OCI-LY7 (cell line): ENCODE measurements at regions not wholly inside any gene's neighbourhood (a gene's known extent, or its start where the extent isn't known, plus 50 kb on each side); places are given as distances from the start of the nearest gene placed in this dataset.

Experiments
- BruUV-seq: library from RNA; stranded (reverse); fragments of 400-500 nt; replicated peaks from 2 replicates; lab custom pipeline; 2021; lab: Mats Ljungman, UMichigan
- CTCF ChIA-PET: fragments of 300-600 bp; sonication (Branson Sonifier 250); formaldehyde crosslinking; loops from one replicate; lab custom pipeline; 2022; ENCODE audit warnings: antibody characterized with exemption; ENCODE audit not compliant: unreplicated experiment; lab: Charles Lee
- POLR2A ChIA-PET: fragments of 300-600 bp; sonication (Branson Sonifier 250); formaldehyde crosslinking; loops from one replicate; lab custom pipeline; 2022; ENCODE audit warnings: antibody characterized with exemption; lab: Charles Lee
- DNase-seq: peaks from one replicate; pipeline ENCODE4 v3.0.0-alpha.2; 2015; ENCODE audit warnings: low spot score
- H2AFZ ChIP-seq: fragments of 200-600 bp; sonication (generic), shearing (Covaris generic); 2 replicates; pipeline ENCODE4 v1.6.1; 2014; ENCODE audit warnings: mild to moderate bottlenecking, antibody characterized with exemption, low read length, moderate library complexity
- H3K27ac ChIP-seq: fragments of 200-600 bp; sonication (generic); 2 replicates; pipeline ENCODE4 v1.5.1; 2014; ENCODE audit warnings: mixed run types, low read depth, mild to moderate bottlenecking, moderate library complexity, low read length, inconsistent platforms; ENCODE audit not compliant: poor library complexity, severe bottlenecking
- H3K36me3 ChIP-seq: fragments of 200-600 bp; sonication (generic); 2 replicates; pipeline ENCODE4 v1.6.1; 2014; ENCODE audit warnings: mild to moderate bottlenecking, antibody characterized with exemption, low read length, moderate library complexity, mixed read lengths; ENCODE audit not compliant: insufficient read depth
- H3K4me1 ChIP-seq: fragments of 200-600 bp; sonication (generic); 2 replicates; pipeline ENCODE4 v1.5.1; 2014; ENCODE audit warnings: mild to moderate bottlenecking, low read length; ENCODE audit not compliant: insufficient read depth, poor library complexity, severe bottlenecking
- H3K4me2 ChIP-seq: fragments of 200-600 bp; sonication (generic); 2 replicates; pipeline ENCODE4 v1.6.1; 2014; ENCODE audit warnings: mild to moderate bottlenecking, low read length
- H3K4me3 ChIP-seq: fragments of 200-600 bp; sonication (generic); 2 replicates; pipeline ENCODE4 v1.5.1; 2014; ENCODE audit warnings: mild to moderate bottlenecking, low read depth, low read length; ENCODE audit not compliant: poor library complexity, severe bottlenecking
- H3K79me2 ChIP-seq: fragments of 200-600 bp; sonication (generic); 2 replicates; pipeline ENCODE4 v1.6.1; 2016; ENCODE audit warnings: low read depth, mild to moderate bottlenecking, low read length, moderate library complexity, mixed read lengths; ENCODE audit not compliant: insufficient read depth
- H3K9me2 ChIP-seq: fragments of 200-600 bp; sonication (generic); 2 replicates; pipeline ENCODE4 v1.6.1; 2016; ENCODE audit warnings: mild to moderate bottlenecking, low read length, mixed read lengths; ENCODE audit not compliant: insufficient read depth
- H3K9me3 ChIP-seq: fragments of 200-600 bp; sonication (generic); 2 replicates; pipeline ENCODE4 v1.6.1; 2014; ENCODE audit warnings: mild to moderate bottlenecking, mixed run types, low read length, mixed read lengths
- H4K20me1 ChIP-seq: fragments of 200-600 bp; sonication (generic); 2 replicates; pipeline ENCODE4 v1.6.1; 2014; ENCODE audit warnings: mild to moderate bottlenecking, antibody characterized with exemption, low read length, moderate library complexity, mixed read lengths; ENCODE audit not compliant: insufficient read depth
- EZH2phosphoT487 ChIP-seq: fragments of 200-600 bp; sonication (generic); IDR thresholded peaks from 2 replicates; pipeline ENCODE4 v1.6.1; 2018; ENCODE audit warnings: low read depth, borderline replicate concordance, mild to moderate bottlenecking, mixed run types, antibody characterized with exemption, low read length, moderate library complexity, mixed read lengths
- intact Hi-C: fragments of 100-400 bp; cut with micrococcal nuclease; formaldehyde crosslinking; loops from one replicate; pipeline ENCODE4 v1.10.0; 2022; ENCODE audit not compliant: unreplicated experiment
- TF ChIP-seq, protein P1 (sequence below): fragments of 200-600 bp; sonication (generic); conservative IDR thresholded peaks from 2 replicates; pipeline ENCODE4 v1.5.1; 2014; ENCODE audit warnings: mild to moderate bottlenecking, antibody characterized with exemption, low read length, moderate library complexity, mixed read lengths

GRCh38 chr13:22934744-22935523 is 245.8 kb upstream of the SGCG start:
- H3K79me2 ChIP-seq: no peaks in the 10 kb centered on the region
- H3K4me1 ChIP-seq: no peaks in the 10 kb centered on the region
- H4K20me1 ChIP-seq: no peaks in the 10 kb centered on the region
- H2AFZ ChIP-seq: no peak overlapping the region
- no peak overlapping the region for H3K4me3 ChIP-seq
- no peaks in the 10 kb centered on the region for H3K9me2 ChIP-seq
- H3K9me3 ChIP-seq: no peaks in the 10 kb centered on the region
- ChIA-PET CTCF (no interaction called here), POLR2A (interaction anchor here (1.1 kb wide), 1 partner anchor 1424 kb away, joined by 5 read pairs; no protein-coding TSS in a partner anchor)
- no peak for DNase-seq
- no peak overlapping the region for H3K4me2 ChIP-seq
- no TSS peak for BruUV-seq
- no peak overlapping the region for H3K27ac ChIP-seq
- intact Hi-C loops: no loop called here
- no peaks in the 10 kb centered on the region for H3K36me3 ChIP-seq
- no peak for TF ChIP-seq EZH2phosphoT487
- TF ChIP-seq, protein P1, sequence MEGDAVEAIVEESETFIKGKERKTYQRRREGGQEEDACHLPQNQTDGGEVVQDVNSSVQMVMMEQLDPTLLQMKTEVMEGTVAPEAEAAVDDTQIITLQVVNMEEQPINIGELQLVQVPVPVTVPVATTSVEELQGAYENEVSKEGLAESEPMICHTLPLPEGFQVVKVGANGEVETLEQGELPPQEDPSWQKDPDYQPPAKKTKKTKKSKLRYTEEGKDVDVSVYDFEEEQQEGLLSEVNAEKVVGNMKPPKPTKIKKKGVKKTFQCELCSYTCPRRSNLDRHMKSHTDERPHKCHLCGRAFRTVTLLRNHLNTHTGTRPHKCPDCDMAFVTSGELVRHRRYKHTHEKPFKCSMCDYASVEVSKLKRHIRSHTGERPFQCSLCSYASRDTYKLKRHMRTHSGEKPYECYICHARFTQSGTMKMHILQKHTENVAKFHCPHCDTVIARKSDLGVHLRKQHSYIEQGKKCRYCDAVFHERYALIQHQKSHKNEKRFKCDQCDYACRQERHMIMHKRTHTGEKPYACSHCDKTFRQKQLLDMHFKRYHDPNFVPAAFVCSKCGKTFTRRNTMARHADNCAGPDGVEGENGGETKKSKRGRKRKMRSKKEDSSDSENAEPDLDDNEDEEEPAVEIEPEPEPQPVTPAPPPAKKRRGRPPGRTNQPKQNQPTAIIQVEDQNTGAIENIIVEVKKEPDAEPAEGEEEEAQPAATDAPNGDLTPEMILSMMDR: no peak

DNA sequence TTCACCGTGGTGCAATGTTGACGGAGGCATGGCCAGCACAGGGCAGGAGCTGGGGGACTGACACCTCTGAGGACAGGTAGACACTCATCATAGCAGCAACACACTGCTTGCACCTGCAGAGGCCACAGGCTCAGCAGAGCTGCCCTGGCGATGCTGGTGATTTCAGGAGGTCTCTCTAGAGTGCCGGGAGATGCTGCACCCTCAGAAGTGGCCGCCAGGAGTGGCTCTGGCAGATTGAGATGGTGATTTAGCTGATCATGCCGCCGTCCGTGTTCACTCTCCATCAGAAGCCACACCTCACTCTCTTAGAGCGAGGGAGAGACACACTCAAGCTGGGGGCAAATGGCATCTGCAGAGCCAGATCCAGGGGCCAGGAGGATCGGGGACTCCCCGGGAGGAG is 244.6 kb upstream of the SGCG start:
- Histone ChIP-seq H3K9me2 (no peaks in the 10 kb centered on the region), H3K9me3 (no peaks in the 10 kb centered on the region), H3K4me2 (no peak overlapping the region), H4K20me1 (no peaks in the 10 kb centered on the region), H3K36me3 (no peaks in the 10 kb centered on the region), H3K27ac (no peak overlapping the region), H3K4me3 (no peak overlapping the region), H3K79me2 (no peaks in the 10 kb centered on the region), H2AFZ (no peak overlapping the region), H3K4me1 (no peaks in the 10 kb centered on the region)
- intact Hi-C loops: no loop called here
- ChIA-PET POLR2A (no interaction called here), CTCF (no interaction called here)
- BruUV-seq: no TSS peak
- DNase-seq: no peak
- TF ChIP-seq EZH2phosphoT487: no peak

DNA sequence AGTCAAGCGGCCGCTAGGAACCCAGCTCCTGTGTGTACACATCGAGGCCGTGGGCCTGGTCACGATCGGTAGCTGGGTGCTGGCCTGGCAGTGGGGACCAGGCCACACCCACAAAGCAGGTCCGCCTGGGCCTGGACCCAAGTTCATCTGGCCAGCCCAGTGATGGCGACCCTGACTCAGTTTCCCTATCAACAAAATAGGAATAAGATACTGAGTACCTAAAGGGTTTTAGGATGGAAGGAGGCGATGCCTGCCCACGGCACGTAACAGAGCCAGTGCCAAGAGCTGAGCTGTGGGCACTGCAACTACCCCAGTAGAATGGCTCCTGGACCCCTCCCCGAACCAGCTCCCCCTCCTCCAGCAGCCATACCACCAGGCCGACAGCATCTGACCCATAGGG is 243.5 kb upstream of the SGCG start:
- intact Hi-C loops: no loop called here
- POLR2A ChIA-PET: no interaction called here
- H3K79me2 ChIP-seq: no peaks in the 10 kb centered on the region
- no peak overlapping the region for H3K4me2 ChIP-seq
- TF ChIP-seq, protein P1: no peak
- no peak for TF ChIP-seq EZH2phosphoT487
- DNase-seq: no peak
- H3K4me1 ChIP-seq: no peaks in the 10 kb centered on the region
- no peaks in the 10 kb centered on the region for H3K36me3 ChIP-seq
- H3K9me2 ChIP-seq: no peaks in the 10 kb centered on the region
- BruUV-seq: no TSS peak
- no peak overlapping the region for H2AFZ ChIP-seq
- H3K9me3 ChIP-seq: no peaks in the 10 kb centered on the region
- CTCF ChIA-PET: interaction anchor here (0.6 kb wide), 1 partner anchor 676 kb away, joined by 3 read pairs; no protein-coding TSS in a partner anchor
- no peak overlapping the region for H3K27ac ChIP-seq
- H3K4me3 ChIP-seq: no peak overlapping the region
- no peaks in the 10 kb centered on the region for H4K20me1 ChIP-seq
